Stimulated activated CD4-positive, alpha-beta T cell treated with anti-CD3 and anti-CD28 coated beads, Interleukin-1b, Interleukin-23, amount 100 ng/mL, for 24 hours (primary cell): ENCODE measurements at regions not wholly inside any gene's neighbourhood (a gene's known extent, or its start where the extent isn't known, plus 50 kb on each side); places are given as distances from the start of the nearest gene placed in this dataset.

Source experiments
- DNase-seq, 4 experiments: peaks; one replicate each; pipeline ENCODE4 v3.0.0-alpha.2; 2020; ENCODE audit warnings: low read depth in 4 of 4, low spot score in 1 of 4

- DNase-seq: no peak
Observed at GRCh38 chr4:152236519-152237056, 299.3 kb downstream of the FBXW7 start.

GRCh38 chr4:152235718-152236117 is 300.2 kb downstream of the FBXW7 start:
- DNase-seq: no peak

- no peak for DNase-seq
Observed at GRCh38 chr4:152234571-152234970, 301.3 kb downstream of the FBXW7 start.

GRCh38 chr4:152232271-152232670 is 303.6 kb downstream of the FBXW7 start:
- no peak for DNase-seq

- DNase-seq: no peak
Observed at GRCh38 chr4:152229782-152230289, 306.1 kb downstream of the FBXW7 start.

- no peak for DNase-seq
Observed at GRCh38 chr4:152225680-152226079, 310.2 kb downstream of the FBXW7 start.

- DNase-seq: no peak
Observed at GRCh38 chr4:152224721-152225420, 311.0 kb downstream of the FBXW7 start.

GRCh38 chr4:152224223-152224622 is 311.7 kb downstream of the FBXW7 start:
- no peak for DNase-seq

GRCh38 chr4:152223600-152223999 is 312.3 kb downstream of the FBXW7 start:
- DNase-seq: no peak

- no peak for DNase-seq
Observed at GRCh38 chr4:152221816-152222516, 313.9 kb downstream of the FBXW7 start.

- peak in 1 of 4 experiments; percentile 19 for DNase-seq
Observed at GRCh38 chr4:152220201-152220666, 315.7 kb downstream of the FBXW7 start.

GRCh38 chr4:152218576-152218975 is 317.3 kb downstream of the FBXW7 start:
- no peak for DNase-seq

- no peak for DNase-seq
Observed at GRCh38 chr4:152217896-152218295, 318.0 kb downstream of the FBXW7 start.

- no peak for DNase-seq
Observed at GRCh38 chr4:152211936-152212653, 323.8 kb downstream of the FBXW7 start.

GRCh38 chr4:152209772-152210493 is 326.0 kb downstream of the FBXW7 start:
- DNase-seq: no peak

GRCh38 chr4:152207378-152207720 is 328.5 kb downstream of the FBXW7 start:
- no peak for DNase-seq

GRCh38 chr4:152206646-152207377 is 329.1 kb downstream of the FBXW7 start:
- no peak for DNase-seq

GRCh38 chr4:152206185-152206584 is 329.7 kb downstream of the FBXW7 start:
- no peak for DNase-seq

- no peak for DNase-seq
Observed at GRCh38 chr4:152202415-152202814, 333.5 kb downstream of the FBXW7 start.
